IMR-90 (cell line): ENCODE measurements at regions not wholly inside any gene's neighbourhood (a gene's known extent, or its start where the extent isn't known, plus 50 kb on each side); places are given as distances from the start of the nearest gene placed in this dataset.

ENCODE experiments used
- ATAC-seq: fragments of 200-7000 bp; cut with Tn5 transposase; 2 replicates; pipeline ENCODE4 v1.9.1; 2020; ENCODE audit warnings: low read depth, mild to moderate bottlenecking, moderate library complexity
- BruUV-seq: library from RNA; stranded (reverse); fragments of 400-500 nt; replicated peaks from 2 replicates; lab custom pipeline; 2021; lab: Mats Ljungman, UMichigan
- CTCF ChIA-PET: fragments of 300-600 bp; formaldehyde crosslinking; extraction: SDS; loops from one replicate; lab custom pipeline; 2021; ENCODE audit warnings: antibody characterized with exemption; lab: Yijun Ruan, JAX
- POLR2A ChIA-PET: fragments of 300-600 bp; sonication (Branson Sonifier 250); formaldehyde crosslinking; loops from one replicate; lab custom pipeline; 2022; ENCODE audit warnings: antibody characterized with exemption; ENCODE audit not compliant: unreplicated experiment; lab: Charles Lee
- DNase-seq: peaks from one replicate; pipeline ENCODE4 v3.0.0; 2013
- H2AFZ ChIP-seq: replicated peaks from 2 replicates; pipeline ENCODE3; 2013; ENCODE audit warnings: low read length, mild to moderate bottlenecking; ENCODE audit not compliant: poor library complexity
- H2AK5ac ChIP-seq: 2 replicates; pipeline ENCODE4 v1.6.1; 2013; ENCODE audit warnings: low read depth, low read length, inconsistent platforms
- H2AK9ac ChIP-seq: replicated peaks from 2 replicates; pipeline ENCODE3; 2013; ENCODE audit warnings: mild to moderate bottlenecking, low read depth, low read length, moderate library complexity; ENCODE audit not compliant: poor library complexity
- H2BK120ac ChIP-seq: 2 replicates; pipeline ENCODE4 v1.6.1; 2013; ENCODE audit warnings: low read depth, low read length, inconsistent platforms
- H2BK15ac ChIP-seq: 3 replicates; pipeline ENCODE4 v1.6.1; 2013; ENCODE audit warnings: low read depth, low read length, inconsistent platforms
- H2BK20ac ChIP-seq: 2 replicates; pipeline ENCODE4 v1.6.1; 2013; ENCODE audit warnings: low read depth, mild to moderate bottlenecking, inconsistent platforms, low read length, moderate library complexity
- H2BK5ac ChIP-seq: 2 replicates; pipeline ENCODE4 v1.6.1; 2013; ENCODE audit warnings: mild to moderate bottlenecking, low read depth, low read length, inconsistent platforms; ENCODE audit not compliant: poor library complexity, severe bottlenecking
- H3K14ac ChIP-seq: replicated peaks from 2 replicates; pipeline ENCODE4 v1.6.1; 2013; ENCODE audit warnings: low read depth, low read length, inconsistent platforms
- H3K18ac ChIP-seq: 2 replicates; pipeline ENCODE4 v1.6.1; 2013; ENCODE audit warnings: low read depth, low read length, control low read depth
- H3K23ac ChIP-seq: 2 replicates; pipeline ENCODE4 v1.6.1; 2013; ENCODE audit warnings: low read depth, low read length, inconsistent platforms
- H3K27ac ChIP-seq: 2 replicates; pipeline ENCODE4 v1.5.1; 2013; ENCODE audit warnings: mild to moderate bottlenecking, control low read depth, low read length; ENCODE audit not compliant: insufficient read depth
- H3K27me3 ChIP-seq: 2 replicates; pipeline ENCODE4 v1.6.1; 2013; ENCODE audit warnings: low read length; ENCODE audit not compliant: control insufficient read depth, insufficient read depth
- H3K36me3 ChIP-seq: 2 replicates; pipeline ENCODE4 v1.6.1; 2013; ENCODE audit warnings: low read length, mixed read lengths; ENCODE audit not compliant: control insufficient read depth, insufficient read depth
- H3K4ac ChIP-seq: 2 replicates; pipeline ENCODE4 v1.6.1; 2013; ENCODE audit warnings: low read depth, low read length, inconsistent platforms
- H3K4me1 ChIP-seq: 2 replicates; pipeline ENCODE4 v1.6.1; 2013; ENCODE audit warnings: low read length, mixed read lengths; ENCODE audit not compliant: control insufficient read depth, insufficient read depth
- H3K4me2 ChIP-seq: 2 replicates; pipeline ENCODE4 v1.6.1; 2013; ENCODE audit warnings: low read depth, mild to moderate bottlenecking, control low read depth, low read length, moderate library complexity
- H3K4me3 ChIP-seq: 2 replicates; pipeline ENCODE4 v1.5.1; 2013; ENCODE audit warnings: low read depth, mild to moderate bottlenecking, control low read depth, low read length, moderate library complexity; ENCODE audit not compliant: insufficient read depth
- H3K56ac ChIP-seq: 2 replicates; pipeline ENCODE4 v1.6.1; 2013; ENCODE audit warnings: low read length, inconsistent platforms; ENCODE audit not compliant: insufficient read depth; ENCODE audit errors: extremely low read depth
- H3K79me1 ChIP-seq, 2 experiments: 2 replicates each; pipeline ENCODE4 v1.6.1; 2013; ENCODE audit warnings: low read length in 2 of 2, inconsistent platforms in 1 of 2, low read depth in 1 of 2
- H3K9ac ChIP-seq: 2 replicates; pipeline ENCODE4 v1.6.1; 2013; ENCODE audit warnings: low read depth, low read length, control low read depth
- H3K9me1 ChIP-seq: 2 replicates; pipeline ENCODE4 v1.6.1; 2013; ENCODE audit warnings: low read length, inconsistent platforms; ENCODE audit not compliant: insufficient read depth
- H3K9me3 ChIP-seq: 2 replicates; pipeline ENCODE4 v1.6.1; 2013; ENCODE audit warnings: low read length; ENCODE audit not compliant: control insufficient read depth, insufficient read depth
- H4K20me1 ChIP-seq: 2 replicates; pipeline ENCODE4 v1.6.1; 2013; ENCODE audit warnings: low read length, inconsistent platforms; ENCODE audit not compliant: insufficient read depth
- H4K5ac ChIP-seq: 2 replicates; pipeline ENCODE4 v1.6.1; 2013; ENCODE audit warnings: mild to moderate bottlenecking, low read depth, low read length, control low read depth
- H4K8ac ChIP-seq, 2 experiments: 2 replicates each; pipeline ENCODE4 v1.6.1; 2013; ENCODE audit warnings: low read depth in 2 of 2, low read length in 2 of 2, control low read depth in 1 of 2, inconsistent platforms in 1 of 2
- H4K91ac ChIP-seq: 2 replicates; pipeline ENCODE4 v1.6.1; 2013; ENCODE audit warnings: low read depth, low read length, inconsistent platforms; ENCODE audit not compliant: insufficient read depth
- CEBPB ChIP-seq: IDR thresholded peaks from 2 replicates; pipeline ENCODE4 v1.6.1; 2012; ENCODE audit warnings: low read depth, low read length, improper control_type of control experiment
- FOS ChIP-seq: fragments of 150-350 bp; IDR thresholded peaks from 2 replicates; pipeline ENCODE4 v1.6.1; 2016; ENCODE audit warnings: low read depth, low read length
- MAFK ChIP-seq: IDR thresholded peaks from 2 replicates; pipeline ENCODE4 v1.6.1; 2012; ENCODE audit warnings: low read depth, low read length, improper control_type of control experiment
- NFE2L2 ChIP-seq: fragments of 150-350 bp; IDR thresholded peaks from 2 replicates; pipeline ENCODE4 v1.6.1; 2016; ENCODE audit warnings: low read depth, mild to moderate bottlenecking, low read length
- RAD21 ChIP-seq: IDR thresholded peaks from 2 replicates; pipeline ENCODE4 v1.6.1; 2012; ENCODE audit warnings: low read length, improper control_type of control experiment
- RFX5 ChIP-seq: IDR thresholded peaks from 2 replicates; pipeline ENCODE4 v1.8.0; 2012; ENCODE audit warnings: low read depth, mild to moderate bottlenecking, low read length, moderate library complexity
- WGBS, 2 experiments: methylation state at CpG; one replicate each; pipeline versions ENCODE4 v1.1.5 to v1.1.7; 2013; ENCODE audit warnings: missing lambda C conversion rate in 2 of 2; ENCODE audit not compliant: insufficient read length in 1 of 2; ENCODE audit errors: extremely low coverage in 2 of 2; 5-methylcytosine and 5-hydroxymethylcytosine counted together
- dilution Hi-C: fragments of 300-500 bp; cut with HindIII; formaldehyde crosslinking; loops from one replicate; pipeline ENCODE4 v1.14.3; 2018; ENCODE audit warnings: low sequenced_read_pairs; ENCODE audit not compliant: unreplicated experiment
- in situ Hi-C: fragments of 300-500 bp; cut with MboI; formaldehyde crosslinking; loops from 3 replicates; pipeline ENCODE4 v1.14.3; 2019; ENCODE audit warnings: low sequenced_read_pairs, inconsistent platforms, mixed read lengths
- intact Hi-C: fragments of 100-400 bp; cut with micrococcal nuclease; formaldehyde crosslinking; loops from 2 replicates; pipeline ENCODE4 v1.10.0; 2022

GRCh38 chr1:79842811-79843210, 836.3 kb upstream of the ADGRL4 start:
- in situ Hi-C loops (no loop called here), intact Hi-C loops (no loop called here), dilution Hi-C loops (no loop called here)
- Histone ChIP-seq H3K9ac (no peak overlapping the region), H4K5ac (no peak overlapping the region), H2AK9ac (no peak overlapping the region), H3K4ac (no peak overlapping the region), H4K91ac (no peak overlapping the region), H3K27ac (no peak overlapping the region), H3K23ac (no peak overlapping the region), H3K4me1 (peaks cover 2% of the 10 kb centered on the region; the same call in 1 of the 2 replicates), H3K36me3 (no peaks in the 10 kb centered on the region), H3K14ac (no peak overlapping the region), H4K20me1 (no peaks in the 10 kb centered on the region), H3K18ac (no peak overlapping the region), H2BK20ac (no peak overlapping the region), H3K4me3 (no peak overlapping the region), H3K27me3 (no peaks in the 10 kb centered on the region), H4K8ac (no peak overlapping the region), H3K56ac (no peak overlapping the region), H3K4me2 (no peak overlapping the region), H2AFZ (no peak overlapping the region), H2AK5ac (no peak overlapping the region), H3K9me3 (no peaks in the 10 kb centered on the region), H3K9me1 (no peaks in the 10 kb centered on the region), H2BK15ac (no peak overlapping the region), H2BK5ac (no peak overlapping the region), H2BK120ac (no peak overlapping the region), H3K79me1 (no peaks in the 10 kb centered on the region)
- ATAC-seq (no peak), DNase-seq (no peak)
- CTCF ChIA-PET, result no interaction called here
- TF ChIP-seq FOS (no peak), NFE2L2 (no peak), CEBPB (no peak), RFX5 (no peak), RAD21 (no peak), MAFK (no peak)
- no CpG with 5 or more reads among the region's 4 CpGs for WGBS, 2 experiments
- BruUV-seq, result no TSS peak
- POLR2A ChIA-PET, result no interaction called here
